ENCODE measurements at regions not wholly inside any gene's neighbourhood (a gene's known extent, or its start where the extent isn't known, plus 50 kb on each side); places are given as distances from the start of the nearest gene placed in this dataset.

GRCh38 chr12:102343361-102344121 is 136.8 kb downstream of the IGF1 start (continued):
- TF ChIP-seq TOE1 (IDR thresholded peaks at IDR 0.05; ENCODE audit: borderline replicate concordance) (no peak), TOE1 (CRISPR knock-in tag; IDR thresholded peaks at IDR 0.05; ENCODE audit: borderline replicate concordance, low read depth) (no peak), U2AF2 (optimal IDR thresholded peaks at IDR 0.05; ENCODE audit: low read depth, low read length) (no peak), CBX2 (IDR thresholded peaks at IDR 0.05; ENCODE audit: insufficient read depth, low read length, poor library complexity, severe bottlenecking) (no peak), CBX5 (IDR thresholded peaks at IDR 0.05; ENCODE audit: borderline replicate concordance, low read depth) (no peak), ATF2 (CRISPR knock-in tag; IDR thresholded peaks at IDR 0.05) (no peak), ARID1B (IDR thresholded peaks at IDR 0.05) (peak; percentile 43), ZNF280B (CRISPR knock-in tag; IDR thresholded peaks at IDR 0.05) (no peak), FOSL1 (tag; conservative IDR thresholded peaks at IDR 0.05) (peak; percentile 89), XRCC3 (IDR thresholded peaks at IDR 0.05) (no peak), ZNF609 (CRISPR knock-in tag; IDR thresholded peaks at IDR 0.05; ENCODE audit: borderline replicate concordance) (no peak), THRA (IDR thresholded peaks at IDR 0.05) (no peak), PURB (CRISPR knock-in tag; IDR thresholded peaks at IDR 0.05; ENCODE audit: low read depth) (no peak), SMAD4 (CRISPR knock-in tag; conservative IDR thresholded peaks at IDR 0.05) (no peak), ETS2 (tag; IDR thresholded peaks at IDR 0.05; ENCODE audit: borderline replicate concordance, poor library complexity, severe bottlenecking) (no peak), ZNF23 (CRISPR knock-in tag; IDR thresholded peaks at IDR 0.05) (no peak), CEBPB (tag; IDR thresholded peaks at IDR 0.05) (peak; percentile 79), KLF10 (CRISPR knock-in tag; IDR thresholded peaks at IDR 0.05) (no peak), ZC3H4 (CRISPR knock-in tag; IDR thresholded peaks at IDR 0.05; ENCODE audit: borderline replicate concordance) (no peak)
